HL-60 (cell line): ENCODE measurements at regions not wholly inside any gene's neighbourhood (a gene's known extent, or its start where the extent isn't known, plus 50 kb on each side); places are given as distances from the start of the nearest gene placed in this dataset.
"Not testable (repeated sequence)": the region's sequence is repeated elsewhere in the genome, so short reads cannot be mapped to it uniquely, and the experiment has no call there.

Experiments
- DNase-seq, 2 experiments: peaks; one replicate each; pipeline ENCODE4 v3.0.0-alpha.2; 2010 to 2020; ENCODE audit warnings: low read depth in 1 of 2, low spot score in 1 of 2
- H3K27ac ChIP-seq: fragments of 250-450 bp; sonication (Bioruptor Pico); replicated peaks from 2 replicates; pipeline ENCODE4 v1.5.1; 2020; ENCODE audit warnings: mild to moderate bottlenecking, moderate library complexity
- H3K27me3 ChIP-seq: fragments of 250-450 bp; sonication (Bioruptor Pico); 2 replicates; pipeline ENCODE4 v1.5.1; 2021; ENCODE audit warnings: mild to moderate bottlenecking, moderate library complexity; ENCODE audit not compliant: insufficient read depth, poor library complexity, severe bottlenecking
- H3K4me3 ChIP-seq: replicated peaks from 2 replicates; pipeline ENCODE4 v1.5.1; 2011; ENCODE audit warnings: mild to moderate bottlenecking, control low read depth, low read length; ENCODE audit not compliant: insufficient read depth
- CTCF ChIP-seq: IDR thresholded peaks from one replicate; pipeline ENCODE4 v1.5.1; 2011; ENCODE audit warnings: low read length, control low read depth, inconsistent platforms; ENCODE audit not compliant: insufficient read depth
- GABPA ChIP-seq: IDR thresholded peaks from 2 replicates; pipeline ENCODE4 v1.6.1; 2012; ENCODE audit warnings: low read depth
- POLR2AphosphoS5 ChIP-seq: IDR thresholded peaks from 2 replicates; pipeline ENCODE4 v1.6.1; 2012; ENCODE audit warnings: low read depth
- REST ChIP-seq: IDR thresholded peaks from 2 replicates; pipeline ENCODE4 v1.6.1; 2012; ENCODE audit warnings: low read depth; ENCODE audit not compliant: insufficient replicate concordance
- SPI1 ChIP-seq: IDR thresholded peaks from 2 replicates; pipeline ENCODE4 v1.6.1; 2012; ENCODE audit warnings: low read depth, mild to moderate bottlenecking, borderline replicate concordance

GRCh38 chr6:169858293-169858934, 107.0 kb downstream of the ERMARD start:
- Histone ChIP-seq H3K27me3 (no peaks in the 10 kb centered on the region), H3K27ac (no peak overlapping the region), H3K4me3 (no peak overlapping the region)
- DNase-seq, result no peak
- TF ChIP-seq SPI1 (no peak), POLR2AphosphoS5 (no peak), CTCF (no peak), GABPA (no peak), REST (no peak)

GRCh38 chr6:169857343-169858292, 106.2 kb downstream of the ERMARD start:
- TF ChIP-seq CTCF (no peak), GABPA (no peak), POLR2AphosphoS5 (no peak), REST (no peak), SPI1 (no peak)
- no peaks in the 10 kb centered on the region for H3K27me3 ChIP-seq
- no peak overlapping the region for H3K4me3 ChIP-seq
- DNase-seq, result no peak
- no peak overlapping the region for H3K27ac ChIP-seq

GRCh38 chr6:169856442-169857342, 105.3 kb downstream of the ERMARD start:
- peak; percentile 43; the same call in 1 of the 2 replicates for TF ChIP-seq SPI1
- H3K27me3 ChIP-seq, H3K4me3 ChIP-seq, H3K27ac ChIP-seq: not testable (repeated sequence)
- peak in 1 of 2 experiments; percentile 6 for DNase-seq
